Medulla oblongata (tissue), 1 donor: ENCODE measurements at regions not wholly inside any gene's neighbourhood (a gene's known extent, or its start where the extent isn't known, plus 50 kb on each side); places are given as distances from the start of the nearest gene placed in this dataset.

Experiments used
- DNase-seq: peaks from one replicate; pipeline ENCODE4 v3.0.0-alpha.2; 2015; ENCODE audit errors: extremely low spot score

DNA sequence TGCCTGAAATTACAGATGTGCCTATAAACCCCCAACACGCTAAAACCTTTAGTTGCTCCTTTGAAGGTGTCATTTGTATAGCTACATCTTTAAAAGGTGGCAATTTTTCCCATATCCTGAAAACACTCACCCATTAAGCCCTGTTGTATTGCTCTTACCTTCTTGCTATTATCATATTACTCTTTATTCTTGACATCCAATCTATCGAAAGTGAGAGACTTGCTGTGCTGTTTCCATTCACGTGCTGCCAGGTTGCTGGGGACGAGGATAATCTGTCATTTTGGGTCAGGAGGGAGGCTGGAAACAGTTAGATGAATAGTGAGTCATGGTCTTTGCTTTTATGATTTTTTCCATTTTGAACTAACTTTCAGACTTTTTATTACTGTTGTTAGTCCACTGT lies 213.0 kb upstream of the PRMT6 start:
- DNase-seq: no peak

DNA sequence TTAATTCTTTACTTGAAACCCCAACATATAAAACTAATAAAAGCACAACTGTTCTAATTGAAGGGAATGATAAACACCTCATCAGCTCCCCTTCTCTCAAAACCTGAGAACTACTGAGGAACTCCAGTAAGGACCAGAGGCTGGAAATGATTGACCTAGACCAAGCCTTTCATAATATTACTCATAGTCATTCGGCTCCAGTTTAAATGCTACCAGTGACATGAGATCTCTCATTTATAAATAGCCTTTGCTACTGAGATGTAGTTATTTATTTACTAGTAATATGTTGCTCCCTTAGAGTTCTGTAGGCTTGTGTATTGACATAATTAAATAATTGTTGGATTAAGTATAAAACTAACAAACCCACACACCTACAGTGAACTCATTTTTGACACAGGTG lies 209.8 kb upstream of the PRMT6 start:
- DNase-seq: no peak

DNA sequence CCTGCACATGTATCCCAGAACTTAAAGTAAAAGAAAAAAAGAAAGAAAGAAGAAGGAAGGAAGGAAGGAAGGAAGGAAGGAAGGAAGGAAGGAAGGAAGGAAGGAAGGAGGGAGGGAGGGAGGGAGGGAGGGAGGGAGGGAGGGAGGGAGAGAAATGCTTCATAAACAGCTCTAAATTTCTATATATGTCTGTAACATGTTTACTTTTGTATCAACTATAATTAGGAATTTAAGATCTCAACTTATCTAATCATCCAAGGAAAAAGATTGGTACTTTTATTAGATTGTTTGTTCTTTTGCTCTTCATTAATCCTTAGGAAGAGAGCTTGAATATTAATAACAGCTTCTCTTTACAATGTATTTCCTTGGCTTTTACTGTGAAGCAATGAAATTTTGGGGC lies 195.4 kb upstream of the PRMT6 start:
- no peak for DNase-seq

DNA sequence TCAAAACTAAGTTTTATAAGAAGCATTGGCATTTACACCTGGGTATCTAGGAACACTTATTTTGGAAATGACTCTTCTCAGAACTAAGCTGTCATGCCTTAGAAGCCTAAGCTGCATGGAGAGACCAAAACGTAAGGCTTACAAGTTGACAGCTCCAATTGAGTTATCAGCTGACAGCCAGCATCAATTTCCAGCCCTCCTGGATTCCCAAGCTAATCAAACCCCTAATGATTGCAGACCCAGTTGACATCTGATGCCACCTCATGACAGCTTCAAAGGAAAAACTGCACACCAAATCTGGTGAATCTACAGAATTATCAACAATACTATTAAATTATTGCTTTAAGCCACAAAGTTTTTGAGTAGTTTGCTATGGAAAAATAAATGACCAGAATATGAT lies 187.6 kb upstream of the PRMT6 start:
- DNase-seq: no peak

DNA sequence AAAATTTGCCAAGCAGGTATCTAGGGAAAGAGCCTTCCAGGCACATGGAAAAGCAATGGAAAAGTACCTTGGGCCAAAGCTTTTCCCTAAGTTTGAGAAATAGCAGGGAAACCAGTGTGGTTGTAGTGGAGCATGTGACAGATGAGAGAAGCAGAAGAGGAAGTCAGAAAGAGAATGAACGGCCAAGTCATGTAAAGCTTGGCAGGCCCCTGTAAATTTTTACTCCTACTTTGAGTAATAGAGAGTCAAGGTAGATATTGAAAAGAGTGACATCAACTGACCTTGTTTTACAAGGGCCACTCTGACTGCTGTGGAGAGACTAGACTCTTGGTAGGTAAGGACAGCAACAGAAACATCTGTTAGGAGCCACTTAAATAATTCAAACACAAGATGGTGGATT lies 180.9 kb upstream of the PRMT6 start:
- DNase-seq: peak; percentile 15

DNA sequence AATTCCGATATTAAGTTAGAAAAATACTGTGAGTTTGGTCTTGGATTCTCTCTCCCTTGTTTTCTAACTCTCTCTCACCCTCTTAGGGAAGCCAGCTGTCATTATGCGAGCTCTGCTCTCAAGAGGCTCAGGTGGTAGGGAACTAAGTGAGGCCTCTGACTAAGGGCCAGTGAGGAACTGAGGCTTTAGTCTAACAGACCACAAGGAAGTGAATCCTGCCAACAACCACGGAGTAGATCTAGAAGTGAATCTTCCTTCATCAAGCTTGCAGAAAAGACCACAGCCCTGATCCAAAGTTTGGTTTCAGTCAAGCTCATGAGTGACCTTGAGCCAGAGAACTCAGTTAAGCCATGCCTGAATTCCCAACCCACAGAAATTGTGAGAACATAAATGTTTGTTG lies 180.1 kb upstream of the PRMT6 start:
- DNase-seq: peak; percentile 79

DNA sequence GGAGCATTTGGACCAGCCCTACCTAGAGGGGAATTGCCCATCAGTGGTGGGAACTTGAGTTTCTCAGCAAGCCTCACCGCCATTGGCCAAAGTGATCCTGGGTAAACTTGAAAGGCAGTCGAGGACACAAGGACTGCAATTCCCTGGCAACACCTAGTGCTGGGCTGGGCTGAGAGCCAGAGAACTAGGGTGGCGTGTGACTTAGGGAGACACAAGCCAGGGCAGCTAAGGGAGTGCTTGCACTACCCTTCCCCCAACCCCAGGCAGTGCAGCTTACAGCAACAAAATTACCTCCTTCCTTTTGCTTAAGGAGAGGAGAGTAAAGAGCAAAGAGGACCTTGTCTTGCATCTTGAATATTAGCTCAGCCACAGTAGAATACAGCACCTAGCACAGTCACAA lies 176.9 kb upstream of the PRMT6 start:
- peak; percentile 54 for DNase-seq

DNA sequence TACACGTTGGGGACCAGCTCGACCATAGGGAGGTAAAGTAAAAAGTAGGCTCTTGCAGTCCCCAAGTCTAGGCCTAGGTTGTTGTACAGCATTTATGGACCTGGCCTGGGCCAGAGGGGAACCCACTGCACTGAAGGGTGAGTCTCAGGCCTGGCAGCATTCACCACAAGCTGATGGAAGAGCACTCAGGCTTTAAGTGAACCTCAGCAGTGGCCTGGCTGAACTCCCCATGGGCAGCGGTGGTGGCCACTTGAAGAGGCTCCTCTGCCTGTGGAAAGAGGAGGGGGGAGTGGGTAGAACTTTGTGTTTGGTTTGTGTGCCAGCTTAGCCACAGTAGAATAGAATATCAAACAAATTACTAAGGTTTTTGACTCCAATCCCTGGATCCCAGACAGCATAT lies 176.2 kb upstream of the PRMT6 start:
- no peak for DNase-seq

DNA sequence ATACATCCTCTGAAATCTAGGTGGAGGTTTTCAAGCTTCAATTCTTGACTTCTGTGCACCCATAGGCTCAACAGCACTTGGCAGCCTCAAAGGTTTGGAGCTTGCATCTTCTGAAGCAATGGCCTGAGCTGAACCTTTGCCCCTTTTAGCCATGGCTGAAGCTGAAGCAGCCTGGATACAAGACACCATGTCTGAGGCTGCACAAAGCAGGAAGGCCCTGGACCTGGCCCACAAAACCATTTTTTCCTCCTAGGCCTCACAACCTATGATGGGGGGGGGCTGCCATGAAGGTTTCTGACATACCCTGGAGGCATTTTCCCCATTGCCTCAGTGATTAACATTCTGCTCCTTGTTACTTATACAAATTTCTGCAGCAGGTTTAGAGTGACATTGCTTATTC lies 173.3 kb upstream of the PRMT6 start:
- DNase-seq: no peak

DNA sequence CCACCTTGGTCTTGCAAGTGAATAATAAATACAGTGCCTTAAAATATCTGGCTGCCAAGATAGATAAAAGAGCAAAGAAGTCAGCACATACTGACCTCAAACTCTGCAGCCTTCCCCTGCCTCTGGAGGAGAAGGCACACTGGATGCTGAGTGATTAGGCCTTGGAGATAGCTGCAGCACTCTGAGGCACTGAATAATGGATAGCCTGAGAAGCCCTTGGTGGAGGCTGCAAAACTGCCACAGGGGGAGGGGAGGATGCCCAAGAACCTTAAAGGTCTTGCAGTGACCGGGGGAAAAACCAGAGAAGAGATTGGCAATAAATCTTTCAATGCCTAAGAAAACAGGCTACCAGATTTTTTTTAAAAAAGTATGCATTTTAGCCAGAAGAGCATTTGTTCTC lies 167.4 kb upstream of the PRMT6 start:
- DNase-seq: no peak

DNA sequence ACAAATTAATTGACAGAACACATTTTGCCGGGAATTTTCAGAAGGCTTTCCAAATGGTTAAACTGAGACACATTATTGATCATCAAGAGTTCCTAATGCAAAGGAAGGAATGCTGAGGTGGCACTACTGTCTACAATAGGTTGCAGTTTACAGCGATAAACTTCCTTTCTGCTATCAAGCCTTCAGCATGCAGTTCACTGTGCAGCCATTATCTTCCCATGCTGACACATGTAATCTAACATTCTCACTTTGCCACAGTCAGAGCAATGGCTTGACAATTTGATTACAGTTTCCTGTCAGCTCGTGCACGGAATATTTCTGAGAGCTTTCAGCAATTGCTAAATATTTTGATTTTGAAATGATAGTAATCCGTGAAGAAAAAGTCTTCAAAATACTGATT lies 166.9 kb upstream of the PRMT6 start:
- DNase-seq: no peak

DNA sequence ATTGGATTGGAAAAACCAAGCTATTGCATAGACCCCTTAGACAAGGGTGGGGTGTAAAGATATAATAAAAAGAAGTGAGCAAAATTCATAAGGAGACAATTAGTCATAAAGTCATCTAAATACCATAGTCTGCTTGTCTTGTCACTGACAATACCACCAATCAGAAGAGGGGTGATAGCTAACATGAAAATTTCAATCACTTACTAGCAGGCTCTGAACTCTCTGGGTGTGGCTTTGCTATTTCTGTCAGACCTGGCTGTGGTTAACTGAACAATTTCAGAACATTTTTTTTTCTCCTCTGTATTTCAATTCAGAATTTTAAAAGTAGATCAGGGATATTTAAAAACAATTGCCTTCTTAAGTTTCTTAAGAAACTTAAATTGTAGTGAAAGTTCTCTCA lies 158.5 kb upstream of the PRMT6 start:
- DNase-seq: no peak

DNA sequence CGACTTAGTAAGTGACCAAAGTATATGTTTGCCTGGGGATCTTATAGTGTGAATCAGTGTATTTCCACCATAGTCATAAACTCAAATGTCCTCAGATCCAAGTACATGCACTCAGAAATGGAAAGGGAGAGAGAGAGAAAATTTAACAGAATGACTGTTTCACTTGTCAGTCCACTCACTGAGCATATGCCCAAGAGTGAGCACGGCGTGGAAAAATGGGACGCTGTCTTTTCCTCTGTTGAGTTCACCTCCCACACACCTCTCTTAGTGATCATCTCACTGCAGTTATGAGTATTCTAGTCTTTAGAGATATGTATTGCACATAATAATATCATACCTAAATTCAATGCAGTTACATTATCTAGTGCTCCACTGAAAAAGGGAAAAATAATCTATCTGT lies 156.8 kb upstream of the PRMT6 start:
- no peak for DNase-seq

DNA sequence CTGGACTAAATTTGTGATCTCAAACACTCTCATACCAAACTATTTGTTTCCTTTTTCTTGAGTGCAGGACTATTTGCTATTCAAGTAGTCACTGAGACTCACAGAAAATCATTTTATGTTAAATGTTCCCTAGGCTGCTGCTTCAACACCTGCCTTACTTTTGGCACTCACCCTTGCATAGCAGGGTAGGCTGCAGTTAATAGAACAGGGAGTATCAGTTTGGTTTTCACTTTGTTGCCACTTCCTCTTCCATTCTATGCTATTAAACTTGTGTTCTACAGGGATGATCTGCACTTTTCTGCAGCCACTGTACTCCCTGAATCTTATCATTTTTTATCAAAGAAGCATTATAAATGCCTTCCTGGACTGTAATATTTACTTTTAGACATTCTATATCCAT lies 148.7 kb upstream of the PRMT6 start:
- DNase-seq: no peak

DNA sequence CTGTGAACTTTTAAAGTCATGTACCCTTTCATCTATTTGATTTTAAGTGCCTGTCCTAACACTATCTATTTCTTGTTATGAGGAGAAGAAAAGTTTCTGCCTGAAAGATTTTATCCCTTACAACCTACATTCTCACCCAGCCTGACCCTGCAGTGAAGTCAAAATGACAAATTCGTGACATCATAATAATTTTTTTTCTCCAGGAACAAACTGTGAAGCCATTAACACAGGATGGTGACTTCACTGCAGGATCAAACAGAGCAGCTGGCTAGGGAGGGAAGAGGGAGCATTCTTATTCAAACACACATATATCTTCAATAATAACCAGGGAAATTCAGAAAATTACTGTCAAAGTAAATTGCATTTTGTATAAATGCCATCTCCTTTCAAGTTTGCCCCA lies 147.8 kb upstream of the PRMT6 start:
- DNase-seq: no peak

DNA sequence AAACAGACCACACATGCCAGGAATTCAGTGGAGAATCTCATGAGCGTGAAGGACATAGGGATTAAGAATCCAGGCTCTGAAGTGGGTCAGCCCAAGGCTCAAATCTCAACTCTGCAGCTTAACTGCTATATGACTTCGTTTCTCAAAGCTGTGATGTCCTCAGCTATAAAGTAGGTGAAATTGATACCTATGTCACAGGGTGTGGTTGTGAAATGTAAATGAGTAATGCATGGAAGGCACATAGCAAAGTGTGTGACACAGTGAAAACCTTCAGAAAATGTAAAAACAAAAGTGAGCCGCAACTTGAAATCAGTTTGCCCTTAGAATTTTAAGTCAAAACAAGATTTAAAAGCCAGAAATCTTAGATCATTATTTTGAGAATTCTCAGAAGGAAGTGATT lies 145.7 kb upstream of the PRMT6 start:
- DNase-seq: no peak

DNA sequence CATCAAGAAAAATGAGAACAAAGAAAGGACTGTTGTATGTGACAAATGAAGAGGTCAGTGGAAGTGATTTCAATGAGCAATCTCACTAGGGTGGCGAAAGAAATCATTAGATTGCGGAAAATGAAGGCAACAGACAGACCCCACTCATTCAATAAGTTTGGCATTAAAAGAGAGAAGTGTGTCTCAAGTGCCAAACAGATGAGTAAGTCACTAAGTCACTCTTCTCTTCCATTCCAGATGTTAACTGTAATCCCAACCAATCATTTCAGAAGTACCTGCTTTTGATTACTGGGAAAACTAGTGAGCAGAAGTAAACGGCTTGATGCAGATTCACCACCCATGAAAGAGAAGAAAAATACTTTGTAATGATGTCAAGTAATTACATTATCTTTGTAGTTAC lies 144.3 kb upstream of the PRMT6 start:
- no peak for DNase-seq

DNA sequence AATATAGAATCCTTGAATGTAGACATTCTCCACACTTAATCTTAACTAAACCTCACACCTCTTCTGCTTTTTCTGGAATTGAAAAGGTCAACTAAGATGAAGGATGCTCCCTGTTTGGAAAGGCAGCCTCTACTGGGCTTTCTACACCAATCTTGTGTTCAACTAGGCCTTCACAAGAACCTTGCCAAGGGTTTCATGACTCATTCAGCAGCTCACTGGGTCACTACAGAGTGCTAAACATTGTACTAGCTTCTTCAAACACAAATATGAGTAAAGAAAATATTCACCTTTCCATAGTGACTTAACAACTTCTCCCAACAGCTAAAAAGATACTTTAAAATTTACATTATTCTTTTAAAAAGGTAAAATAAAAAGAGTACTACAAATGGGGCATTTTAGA lies 135.3 kb upstream of the PRMT6 start:
- no peak for DNase-seq

DNA sequence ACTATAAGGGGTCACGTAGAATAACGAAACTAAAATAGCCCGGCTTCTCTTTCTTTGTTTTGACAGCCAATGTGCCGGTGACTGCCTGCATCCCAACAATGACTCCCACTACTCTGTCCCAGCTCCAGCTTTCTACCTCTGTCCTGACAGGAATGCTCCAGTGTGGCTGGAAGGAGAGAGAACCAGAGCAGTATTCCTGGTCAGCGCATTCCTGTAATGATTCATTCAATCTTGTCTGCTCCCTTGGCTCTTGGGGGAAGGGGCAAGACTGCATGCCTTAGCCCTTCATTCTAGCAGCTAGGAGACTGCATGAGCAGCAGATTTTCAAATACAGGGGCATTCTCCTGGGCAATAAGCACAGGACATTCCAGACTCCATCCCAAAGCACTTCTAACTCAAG lies 132.1 kb upstream of the PRMT6 start:
- DNase-seq: peak; percentile 21

DNA sequence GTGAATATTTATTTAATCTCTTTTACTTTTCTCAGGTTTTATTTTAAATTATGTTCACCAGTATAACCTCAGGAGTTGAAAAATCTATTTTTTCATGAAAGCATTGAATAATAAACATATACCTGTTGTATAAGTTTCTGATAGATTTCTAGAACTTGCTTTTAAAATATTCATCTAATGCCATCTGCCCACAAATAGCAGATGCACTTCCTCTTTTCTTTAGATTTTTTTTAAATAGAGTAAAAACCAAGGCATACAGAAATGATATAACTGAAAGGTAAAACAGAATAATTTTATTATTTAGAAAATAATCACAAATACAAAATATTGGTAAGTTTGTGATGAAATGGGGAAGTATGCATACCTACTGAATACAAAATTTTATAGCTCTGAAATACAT lies 130.7 kb upstream of the PRMT6 start:
- DNase-seq: no peak

DNA sequence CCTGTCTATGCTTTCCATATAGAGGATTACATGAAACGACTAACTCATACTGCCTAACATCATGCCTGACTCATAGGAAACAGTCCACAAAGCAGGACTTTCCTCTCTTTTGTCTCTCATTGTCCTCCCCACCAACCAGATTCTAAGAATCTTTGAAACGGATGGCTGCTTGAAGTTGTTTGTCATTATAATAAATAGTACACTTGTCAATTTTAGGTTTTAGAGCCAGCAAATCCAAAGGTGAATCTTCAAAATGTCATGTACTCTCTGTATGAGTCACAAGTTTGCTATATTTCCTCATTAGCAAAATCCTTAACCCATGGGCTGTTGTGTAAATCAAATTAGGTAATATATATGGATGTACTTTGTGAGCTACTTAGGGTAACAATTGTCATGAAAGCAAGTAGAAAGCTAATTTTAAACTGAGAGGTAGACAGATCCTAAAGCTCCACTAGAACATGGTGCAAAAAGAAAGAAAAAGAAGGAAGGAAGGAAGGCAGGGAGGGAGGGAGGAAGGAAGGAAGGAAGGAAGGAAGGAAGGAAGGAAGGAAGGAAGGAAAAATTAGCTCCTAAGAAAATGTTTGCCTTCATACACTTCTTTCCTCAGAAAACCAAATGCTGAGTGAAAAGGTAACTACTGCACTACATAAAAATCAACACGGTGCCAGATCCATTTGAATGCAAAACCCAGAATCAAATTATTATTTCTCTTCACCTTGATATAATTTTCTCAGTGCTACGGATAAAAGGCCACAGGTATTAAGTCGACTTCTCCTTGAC lies 129.5 kb upstream of the PRMT6 start:
- no peak for DNase-seq

DNA sequence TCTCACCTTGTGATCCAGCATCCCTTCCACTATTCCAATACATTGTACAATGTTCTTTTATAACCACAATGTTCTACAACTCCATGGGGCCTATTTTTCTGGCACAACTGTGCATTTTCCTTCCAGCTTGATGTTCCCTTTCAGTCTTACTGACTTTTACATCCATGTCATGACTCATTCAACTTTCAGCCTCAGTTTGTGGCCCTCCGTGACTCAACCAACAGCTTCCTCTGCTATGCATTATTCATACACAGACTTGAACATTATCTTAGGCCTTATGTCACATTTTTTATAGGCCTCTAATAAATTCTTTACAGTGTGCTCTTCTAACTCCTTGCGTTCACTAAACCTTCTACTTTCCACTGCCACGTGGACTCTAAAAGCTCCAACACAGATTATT lies 119.4 kb upstream of the PRMT6 start:
- DNase-seq: no peak

DNA sequence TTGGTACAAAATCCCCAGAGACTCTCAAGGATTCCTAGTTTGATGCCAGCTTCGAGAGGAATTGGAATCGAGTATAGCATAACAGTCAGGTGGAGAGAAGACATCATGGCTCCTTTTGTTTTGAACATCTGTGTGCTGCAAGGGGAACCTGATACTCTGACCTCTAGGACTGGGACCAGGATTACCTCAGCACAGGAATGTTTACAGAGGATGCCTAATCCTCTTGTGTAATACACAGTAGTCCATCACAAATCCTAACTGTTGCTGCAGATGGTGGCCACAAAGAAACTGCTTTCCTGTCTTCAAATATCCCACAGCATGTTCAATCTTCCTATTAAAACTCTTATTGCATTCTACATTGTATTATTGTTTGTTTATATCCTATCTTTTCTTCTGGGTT lies 111.8 kb upstream of the PRMT6 start:
- DNase-seq: no peak

DNA sequence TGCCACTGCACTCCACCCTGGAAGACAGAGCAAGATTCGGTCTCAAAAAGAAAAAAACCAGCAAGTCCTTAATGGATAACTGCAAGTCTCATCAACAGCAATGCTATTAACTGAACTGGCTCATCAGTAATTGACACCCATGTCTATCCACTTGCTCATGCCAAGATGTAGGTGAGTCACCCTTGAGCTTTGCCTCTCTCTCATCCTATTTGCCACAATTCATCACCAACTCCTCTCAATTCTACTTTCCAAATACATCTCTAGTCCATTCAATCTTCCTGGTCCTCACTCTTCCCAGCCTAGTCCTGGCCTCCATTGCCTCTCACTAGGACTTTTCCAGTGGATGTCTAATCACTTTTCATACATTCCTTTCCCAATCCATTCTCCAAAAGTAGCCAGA lies 103.7 kb upstream of the PRMT6 start:
- DNase-seq: no peak
